ENCODE measurements at regions not wholly inside any gene's neighbourhood (a gene's known extent, or its start where the extent isn't known, plus 50 kb on each side); places are given as distances from the start of the nearest gene placed in this dataset.

GRCh38 chr9:26520141-26520540 is 372.5 kb downstream of the CAAP1 start:
- ChIA-PET CTCF (no interaction called here), POLR2A (no interaction called here)
- ATAC-seq (no peak), DNase-seq (ENCODE audit: low read depth, low spot score) (no peak)
- Histone ChIP-seq H3K27me3 (ENCODE audit: control insufficient read depth, insufficient read depth, low read length) (no peaks in the 10 kb centered on the region), H3K4me3 (ENCODE audit: low read depth in 2 of 2, low read length in 2 of 2) (no peak overlapping the region), H3K4me1 (ENCODE audit: control insufficient read depth, insufficient read depth, low read length) (no peaks in the 10 kb centered on the region), H3K36me3 (ENCODE audit: control insufficient read depth, insufficient read depth, low read length) (no peaks in the 10 kb centered on the region), H3K9me3 (ENCODE audit: control insufficient read depth, insufficient read depth, low read depth, low read length) (no peaks in the 10 kb centered on the region), H3K27ac (ENCODE audit: low read length) (no peak overlapping the region)
- intact Hi-C loops (cut with micrococcal nuclease; ENCODE audit: unreplicated experiment) = no loop called here
- no TSS peak for BruUV-seq (replicated peaks)
- TF ChIP-seq, protein P1, sequence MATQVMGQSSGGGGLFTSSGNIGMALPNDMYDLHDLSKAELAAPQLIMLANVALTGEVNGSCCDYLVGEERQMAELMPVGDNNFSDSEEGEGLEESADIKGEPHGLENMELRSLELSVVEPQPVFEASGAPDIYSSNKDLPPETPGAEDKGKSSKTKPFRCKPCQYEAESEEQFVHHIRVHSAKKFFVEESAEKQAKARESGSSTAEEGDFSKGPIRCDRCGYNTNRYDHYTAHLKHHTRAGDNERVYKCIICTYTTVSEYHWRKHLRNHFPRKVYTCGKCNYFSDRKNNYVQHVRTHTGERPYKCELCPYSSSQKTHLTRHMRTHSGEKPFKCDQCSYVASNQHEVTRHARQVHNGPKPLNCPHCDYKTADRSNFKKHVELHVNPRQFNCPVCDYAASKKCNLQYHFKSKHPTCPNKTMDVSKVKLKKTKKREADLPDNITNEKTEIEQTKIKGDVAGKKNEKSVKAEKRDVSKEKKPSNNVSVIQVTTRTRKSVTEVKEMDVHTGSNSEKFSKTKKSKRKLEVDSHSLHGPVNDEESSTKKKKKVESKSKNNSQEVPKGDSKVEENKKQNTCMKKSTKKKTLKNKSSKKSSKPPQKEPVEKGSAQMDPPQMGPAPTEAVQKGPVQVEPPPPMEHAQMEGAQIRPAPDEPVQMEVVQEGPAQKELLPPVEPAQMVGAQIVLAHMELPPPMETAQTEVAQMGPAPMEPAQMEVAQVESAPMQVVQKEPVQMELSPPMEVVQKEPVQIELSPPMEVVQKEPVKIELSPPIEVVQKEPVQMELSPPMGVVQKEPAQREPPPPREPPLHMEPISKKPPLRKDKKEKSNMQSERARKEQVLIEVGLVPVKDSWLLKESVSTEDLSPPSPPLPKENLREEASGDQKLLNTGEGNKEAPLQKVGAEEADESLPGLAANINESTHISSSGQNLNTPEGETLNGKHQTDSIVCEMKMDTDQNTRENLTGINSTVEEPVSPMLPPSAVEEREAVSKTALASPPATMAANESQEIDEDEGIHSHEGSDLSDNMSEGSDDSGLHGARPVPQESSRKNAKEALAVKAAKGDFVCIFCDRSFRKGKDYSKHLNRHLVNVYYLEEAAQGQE (IDR thresholded peaks at IDR 0.05; ENCODE audit: insufficient read depth in 1 of 2, low read depth in 2 of 2, low read length in 1 of 2) = no peak
- TF ChIP-seq SIN3A (IDR thresholded peaks at IDR 0.05; ENCODE audit: borderline replicate concordance, insufficient read depth, low read depth, low read length) = no peak
- no peak for TF ChIP-seq CTCF (IDR thresholded peaks at IDR 0.05)
- no peak for TF ChIP-seq TCF7L2 (IDR thresholded peaks at IDR 0.05; ENCODE audit: low read depth, low read length)
- no peak for TF ChIP-seq POLR2AphosphoS5 (IDR thresholded peaks at IDR 0.05; ENCODE audit: low read depth, low read length)
- in situ Hi-C loops (cut with HindIII; ENCODE audit: low pct_unique_long_range_greater_than_20kb, low sequenced_read_pairs) = no loop called here

DNA sequence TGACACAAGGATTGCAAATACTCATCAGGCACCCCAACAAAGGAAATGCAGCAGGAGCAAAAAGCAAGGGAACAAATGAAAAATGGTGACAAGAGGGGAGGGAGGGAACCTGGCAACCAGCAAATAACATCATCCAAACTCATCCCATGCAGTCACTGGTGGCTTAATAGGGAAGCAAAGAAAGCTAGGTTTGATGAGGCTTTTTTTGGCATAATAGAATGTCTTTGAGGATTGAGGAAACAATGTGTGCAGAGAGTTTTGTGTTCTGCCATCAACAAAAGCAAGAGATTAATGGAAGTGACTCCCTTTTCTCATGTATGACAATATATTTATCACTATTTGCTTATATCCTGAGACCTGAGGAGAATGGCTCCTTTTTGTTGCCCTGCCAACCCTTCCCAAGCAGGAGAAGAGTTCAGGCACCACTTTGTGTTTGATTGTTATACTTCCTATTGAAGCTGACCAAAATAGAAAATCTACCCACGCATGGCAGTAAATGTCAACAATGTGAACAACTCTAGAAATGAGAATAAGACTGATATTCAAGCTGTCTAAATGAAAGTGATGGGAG is 375.7 kb downstream of the CAAP1 start:
- Histone ChIP-seq H3K36me3 (ENCODE audit: control insufficient read depth, insufficient read depth, low read length) (no peaks in the 10 kb centered on the region), H3K4me3 (ENCODE audit: low read depth in 2 of 2, low read length in 2 of 2) (no peak overlapping the region), H3K27ac (ENCODE audit: low read length) (no peak overlapping the region), H3K27me3 (ENCODE audit: control insufficient read depth, insufficient read depth, low read length) (no peaks in the 10 kb centered on the region), H3K4me1 (ENCODE audit: control insufficient read depth, insufficient read depth, low read length) (no peaks in the 10 kb centered on the region), H3K9me3 (ENCODE audit: control insufficient read depth, insufficient read depth, low read depth, low read length) (no peaks in the 10 kb centered on the region)
- intact Hi-C loops (cut with micrococcal nuclease; ENCODE audit: unreplicated experiment) (loop anchor here (10.0 kb wide), 1 partner anchor 62 kb away; no protein-coding TSS in a partner anchor), in situ Hi-C loops (cut with HindIII; ENCODE audit: low pct_unique_long_range_greater_than_20kb, low sequenced_read_pairs) (no loop called here)
- BruUV-seq (replicated peaks) = no TSS peak
- ChIA-PET POLR2A (no interaction called here), CTCF (no interaction called here)
- DNase-seq (ENCODE audit: low read depth, low spot score) (no peak), ATAC-seq (no peak)
- TF ChIP-seq CTCF (IDR thresholded peaks at IDR 0.05) (no peak), TCF7L2 (IDR thresholded peaks at IDR 0.05; ENCODE audit: low read depth, low read length) (no peak), SIN3A (IDR thresholded peaks at IDR 0.05; ENCODE audit: borderline replicate concordance, insufficient read depth, low read depth, low read length) (no peak), POLR2AphosphoS5 (IDR thresholded peaks at IDR 0.05; ENCODE audit: low read depth, low read length) (no peak)
- TF ChIP-seq, protein P1 (IDR thresholded peaks at IDR 0.05; ENCODE audit: insufficient read depth in 1 of 2, low read depth in 2 of 2, low read length in 1 of 2) = no peak
